Ovary (tissue), 7 donors: ENCODE measurements at regions not wholly inside any gene's neighbourhood (a gene's known extent, or its start where the extent isn't known, plus 50 kb on each side); places are given as distances from the start of the nearest gene placed in this dataset.

ENCODE experiments used
- DNase-seq, 5 donors: peaks; one replicate each; pipeline ENCODE4 v3.0.0-alpha.2; 2019 to 2020
- H3K27ac ChIP-seq, 2 donors: fragments of 200-600 bp; one replicate each; pipeline versions ENCODE4 v1.5.1 to v1.8.0; 2019 to 2022
- H3K27me3 ChIP-seq: fragments of 200-600 bp; one replicate; pipeline ENCODE4 v1.8.0; 2022
- H3K36me3 ChIP-seq: fragments of 200-600 bp; sonication (generic); one replicate; pipeline ENCODE4 v1.5.1; 2019
- H3K4me1 ChIP-seq: one replicate; pipeline ENCODE4 v1.8.1; 2013; ENCODE audit warnings: mild to moderate bottlenecking, moderate library complexity; ENCODE audit not compliant: insufficient read depth
- H3K4me3 ChIP-seq: fragments of 200-600 bp; sonication (generic); one replicate; pipeline ENCODE4 v1.5.1; 2017
- H3K9me3 ChIP-seq, 2 donors: fragments of 200-600 bp in 1 of 2; sonication (generic) in 1 of 2; one replicate each; pipeline versions ENCODE4 v1.5.1 to v1.8.1; 2013 to 2019; ENCODE audit warnings: mild to moderate bottlenecking in 1 of 2, moderate library complexity in 1 of 2
- EP300 ChIP-seq: sonication (generic); formaldehyde crosslinking; IDR thresholded peaks from one replicate; pipeline ENCODE4 v1.6.1; 2017; ENCODE audit warnings: antibody characterized with exemption
- POLR2A ChIP-seq: fragments of 450-650 bp; IDR thresholded peaks from one replicate; pipeline ENCODE4 v1.6.1; 2017; ENCODE audit warnings: antibody characterized with exemption, mild to moderate bottlenecking, moderate library complexity
- WGBS, 3 donors: extraction: QIAGEN DNeasy Blood & Tissue Kit in 1 of 3; methylation state at CpG; one replicate each; pipeline versions ENCODE4 v1.1.5 to v1.1.7; 2013 to 2017; 5-methylcytosine and 5-hydroxymethylcytosine counted together
- intact Hi-C, 4 donors: fragments of 100-400 bp; cut with DNase I; formaldehyde crosslinking; loops; one replicate each; pipeline versions ENCODE4 v1.11.0 to v1.15.1; 2022 to 2023
- TF ChIP-seq, protein P1 (sequence below), 3 donors: fragments of 450-650 bp in 2 of 3; fragments of 200-600 bp in 1 of 3; IDR thresholded peaks; one replicate each; pipeline versions ENCODE4 v1.5.1 to v1.8.0; 2016 to 2022; ENCODE audit warnings: antibody characterized with exemption in 3 of 3, mild to moderate bottlenecking in 1 of 3
- donor health status: DM: no; HTN: no; CAD: no; lungs with moderate emphysema.
- donor health status: DM: no; HTN: no; CAD: no.
- donor health status: Bipolar disorder and iron deficiency.
- donor health status: DM: no; HTN: no; CAD: no.
- donor health status: DM: yes; HTN: yes; CAD: no.

DNA sequence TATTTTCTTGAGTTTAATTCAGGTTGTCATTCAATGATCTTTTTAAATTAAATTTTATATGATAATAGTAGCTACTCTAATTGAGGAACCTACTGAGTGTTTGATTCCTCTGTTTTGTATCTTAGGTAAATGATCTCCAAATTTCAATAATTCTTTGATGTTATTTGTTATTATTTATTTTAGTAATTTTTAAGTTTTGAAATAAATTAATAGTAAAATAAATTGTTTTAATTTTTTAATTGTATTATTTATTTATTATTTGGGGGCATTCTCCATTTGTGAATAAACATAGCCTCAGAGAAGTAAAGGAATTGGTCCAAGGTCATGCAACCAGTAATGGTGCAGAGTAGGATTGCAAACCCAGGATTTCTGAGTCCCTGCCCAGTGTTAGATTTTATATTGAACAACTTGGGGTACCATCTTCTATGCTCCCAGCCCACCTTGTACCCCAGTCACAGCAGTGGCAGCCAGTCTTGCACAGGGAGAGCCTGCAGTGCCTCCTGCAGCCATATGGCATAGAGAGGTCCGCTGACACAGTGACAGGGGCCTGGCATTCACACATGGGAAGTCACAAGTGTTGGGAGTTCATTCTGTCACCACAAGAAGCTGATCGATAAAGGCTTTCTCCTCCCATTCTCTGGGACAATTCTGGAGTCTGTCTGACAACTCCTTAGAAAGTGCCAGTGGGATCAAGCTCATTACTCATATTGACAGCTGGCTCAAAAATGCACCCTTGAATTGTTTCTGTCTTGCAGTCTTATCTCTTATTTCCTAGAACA, 110.0 kb upstream of the ETAA1 start:
- 58 to 87% (median 60%) methylated on average over 2 of the region's 2 CpGs for WGBS, 3 donors
- no peaks in the 10 kb centered on the region for H3K9me3 ChIP-seq
- H3K27me3 ChIP-seq: no peaks in the 10 kb centered on the region
- no peaks in the 10 kb centered on the region for H3K36me3 ChIP-seq
- no peak for DNase-seq
- H3K27ac ChIP-seq: no peak overlapping the region
- no peak overlapping the region for H3K4me3 ChIP-seq
- TF ChIP-seq EP300: no peak
- TF ChIP-seq POLR2A: no peak
- TF ChIP-seq, protein P1, sequence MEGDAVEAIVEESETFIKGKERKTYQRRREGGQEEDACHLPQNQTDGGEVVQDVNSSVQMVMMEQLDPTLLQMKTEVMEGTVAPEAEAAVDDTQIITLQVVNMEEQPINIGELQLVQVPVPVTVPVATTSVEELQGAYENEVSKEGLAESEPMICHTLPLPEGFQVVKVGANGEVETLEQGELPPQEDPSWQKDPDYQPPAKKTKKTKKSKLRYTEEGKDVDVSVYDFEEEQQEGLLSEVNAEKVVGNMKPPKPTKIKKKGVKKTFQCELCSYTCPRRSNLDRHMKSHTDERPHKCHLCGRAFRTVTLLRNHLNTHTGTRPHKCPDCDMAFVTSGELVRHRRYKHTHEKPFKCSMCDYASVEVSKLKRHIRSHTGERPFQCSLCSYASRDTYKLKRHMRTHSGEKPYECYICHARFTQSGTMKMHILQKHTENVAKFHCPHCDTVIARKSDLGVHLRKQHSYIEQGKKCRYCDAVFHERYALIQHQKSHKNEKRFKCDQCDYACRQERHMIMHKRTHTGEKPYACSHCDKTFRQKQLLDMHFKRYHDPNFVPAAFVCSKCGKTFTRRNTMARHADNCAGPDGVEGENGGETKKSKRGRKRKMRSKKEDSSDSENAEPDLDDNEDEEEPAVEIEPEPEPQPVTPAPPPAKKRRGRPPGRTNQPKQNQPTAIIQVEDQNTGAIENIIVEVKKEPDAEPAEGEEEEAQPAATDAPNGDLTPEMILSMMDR (IDR thresholded peaks at IDR 0.05): no peak
- intact Hi-C loops: no loop called here
- no peaks in the 10 kb centered on the region for H3K4me1 ChIP-seq

DNA sequence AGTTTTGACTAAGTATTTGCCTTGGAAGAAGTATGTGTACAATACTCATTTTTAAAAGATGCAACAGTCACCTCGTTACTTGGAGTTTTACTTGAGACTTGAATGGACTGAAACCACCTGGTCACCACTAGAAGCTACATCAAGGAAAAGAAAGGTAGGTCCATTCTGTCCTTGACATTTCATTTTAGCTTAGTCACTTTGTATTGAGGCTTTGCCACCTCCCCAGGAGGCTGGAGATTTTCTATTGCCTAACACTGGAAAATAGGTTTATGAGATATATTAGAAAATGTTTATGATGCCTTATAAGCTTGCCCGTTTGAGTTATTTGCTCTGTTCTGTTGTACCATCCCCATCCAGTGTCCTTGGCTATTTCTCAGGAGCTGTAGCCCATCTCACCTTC, 107.9 kb upstream of the ETAA1 start:
- DNase-seq: no peak
- Histone ChIP-seq H3K4me1 (no peaks in the 10 kb centered on the region), H3K4me3 (no peak overlapping the region), H3K27me3 (no peaks in the 10 kb centered on the region), H3K9me3 (no peaks in the 10 kb centered on the region), H3K36me3 (no peaks in the 10 kb centered on the region), H3K27ac (no peak overlapping the region)
- WGBS, 3 donors: 71 to 87% (median 81%) methylated on average over 2 of the region's 2 CpGs
- intact Hi-C loops: no loop called here
- TF ChIP-seq EP300: no peak
- TF ChIP-seq, protein P1 (IDR thresholded peaks at IDR 0.05): no peak
- no peak for TF ChIP-seq POLR2A

DNA sequence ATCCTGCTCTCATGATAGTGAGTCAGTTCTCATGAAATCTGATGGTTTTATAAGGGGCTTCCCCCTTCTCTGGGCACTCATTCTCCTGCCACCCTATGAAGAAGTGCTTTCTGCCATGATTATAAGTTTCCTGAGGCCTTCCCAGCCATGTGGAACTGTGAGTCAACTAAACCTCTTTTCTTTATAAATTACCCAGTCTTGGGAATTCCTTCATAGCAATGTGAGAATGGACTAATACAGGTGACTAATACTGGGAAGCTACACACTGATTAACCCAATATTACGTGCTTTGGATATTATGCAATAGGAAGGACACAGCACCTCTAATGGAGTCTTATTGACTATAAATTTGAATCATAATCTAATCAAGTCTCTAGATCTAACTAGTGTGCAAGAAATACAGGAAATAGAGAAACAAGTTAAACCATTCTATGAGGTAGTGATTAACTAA, 107.2 kb upstream of the ETAA1 start:
- no peak overlapping the region for H3K27ac ChIP-seq
- intact Hi-C loops: no loop called here
- H3K4me3 ChIP-seq: no peak overlapping the region
- 83 to 98% (median 94%) methylated on average over 1 of the region's 1 CpG for WGBS, 3 donors
- H3K9me3 ChIP-seq: no peaks in the 10 kb centered on the region
- H3K4me1 ChIP-seq: no peaks in the 10 kb centered on the region
- no peaks in the 10 kb centered on the region for H3K36me3 ChIP-seq
- no peak for DNase-seq
- TF ChIP-seq EP300: no peak
- TF ChIP-seq POLR2A: no peak
- TF ChIP-seq, protein P1 (IDR thresholded peaks at IDR 0.05): no peak
- no peaks in the 10 kb centered on the region for H3K27me3 ChIP-seq

DNA sequence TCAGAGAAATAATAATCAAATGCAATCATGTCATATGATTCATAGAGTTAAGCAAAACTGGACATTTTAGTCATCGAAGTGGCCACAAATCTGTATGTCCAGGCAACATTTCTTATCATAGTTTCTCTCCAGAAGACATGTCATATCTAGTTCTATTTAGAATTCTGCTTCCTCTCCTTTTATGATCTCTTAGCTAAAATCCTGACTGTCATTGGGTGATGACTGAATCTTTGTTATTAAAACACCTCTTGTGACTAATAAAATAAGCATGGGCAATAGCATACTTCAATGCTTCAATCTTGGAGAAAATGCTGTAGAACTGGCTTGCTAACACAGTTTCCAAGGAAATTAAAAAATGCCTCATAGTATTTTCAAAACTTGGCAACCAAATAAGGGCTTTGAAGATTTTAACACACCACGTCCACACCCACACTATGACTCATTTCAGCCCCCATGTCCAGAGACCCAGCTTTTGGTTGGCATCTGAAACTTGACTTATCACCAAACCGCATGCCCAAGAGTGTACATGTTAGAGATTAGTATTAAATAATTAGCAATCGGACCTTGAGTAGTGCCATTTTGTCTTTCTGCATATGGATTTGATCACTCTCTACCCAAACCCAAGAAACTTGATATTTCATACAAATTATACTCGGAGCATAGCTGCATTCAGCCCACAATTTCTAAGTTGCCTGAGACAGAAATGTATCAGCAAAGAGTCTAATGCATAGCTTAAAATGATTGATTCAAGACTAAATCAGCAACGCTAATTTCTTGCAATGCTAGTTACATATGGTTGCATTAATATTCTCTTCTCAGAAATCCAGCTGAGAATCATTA, 106.5 kb upstream of the ETAA1 start:
- Histone ChIP-seq H3K4me3 (no peak overlapping the region), H3K4me1 (no peaks in the 10 kb centered on the region), H3K27ac (no peak overlapping the region), H3K27me3 (no peaks in the 10 kb centered on the region), H3K36me3 (no peaks in the 10 kb centered on the region), H3K9me3 (no peaks in the 10 kb centered on the region)
- DNase-seq: no peak
- TF ChIP-seq POLR2A (no peak), EP300 (no peak)
- TF ChIP-seq, protein P1 (IDR thresholded peaks at IDR 0.05): no peak
- intact Hi-C loops: no loop called here
- 67 to 77% (median 76%) methylated on average over 6 of the region's 6 CpGs for whole genome bisulfite sequencing, 3 donors
